CD1c-positive myeloid dendritic cell (primary cell): ENCODE measurements at regions not wholly inside any gene's neighbourhood (a gene's known extent, or its start where the extent isn't known, plus 50 kb on each side); places are given as distances from the start of the nearest gene placed in this dataset.

Experiments
- DNase-seq: peaks from one replicate; pipeline ENCODE4 v3.0.0-alpha.2; 2016; ENCODE audit errors: extremely low spot score

GRCh38 chr1:224565611-224566406 is 50.3 kb upstream of the CNIH3 start:
- no peak for DNase-seq
